NCI-H446 (cell line): ENCODE measurements at regions not wholly inside any gene's neighbourhood (a gene's known extent, or its start where the extent isn't known, plus 50 kb on each side); places are given as distances from the start of the nearest gene placed in this dataset.

Source experiments
- DNase-seq, 2 experiments: peaks; one replicate each; lab custom pipeline; 2025; lab: John Stamatoyannopoulos, UW

- no peak for DNase-seq
Measured at GRCh38 chr1:57637155-57637554, 213.3 kb upstream of the DAB1 start.

- DNase-seq = no peak
Measured at GRCh38 chr1:57633881-57634280, 210.0 kb upstream of the DAB1 start.

- no peak for DNase-seq
Measured at GRCh38 chr1:57633056-57633455, 209.2 kb upstream of the DAB1 start.

GRCh38 chr1:57632401-57632800, 208.5 kb upstream of the DAB1 start:
- DNase-seq = no peak

GRCh38 chr1:57627612-57628011, 203.8 kb upstream of the DAB1 start:
- no peak for DNase-seq

GRCh38 chr1:57623791-57624538, 200.1 kb upstream of the DAB1 start:
- no peak for DNase-seq

GRCh38 chr1:57623039-57623790, 199.4 kb upstream of the DAB1 start:
- peak; percentile 46 to 72 for DNase-seq

GRCh38 chr1:57621776-57622175, 197.9 kb upstream of the DAB1 start:
- DNase-seq = no peak

GRCh38 chr1:57620605-57621004, 196.7 kb upstream of the DAB1 start:
- no peak for DNase-seq

GRCh38 chr1:57616921-57617320, 193.1 kb upstream of the DAB1 start:
- no peak for DNase-seq

GRCh38 chr1:57615956-57616355, 192.1 kb upstream of the DAB1 start:
- DNase-seq = no peak

GRCh38 chr1:57612833-57613232, 189.0 kb upstream of the DAB1 start:
- DNase-seq = no peak

- DNase-seq = no peak
Measured at GRCh38 chr1:57605933-57606332, 182.1 kb upstream of the DAB1 start.

- DNase-seq = no peak
Measured at GRCh38 chr1:57603696-57604095, 179.8 kb upstream of the DAB1 start.

GRCh38 chr1:57600424-57600823, 176.6 kb upstream of the DAB1 start:
- no peak for DNase-seq

- no peak for DNase-seq
Measured at GRCh38 chr1:57599236-57599994, 175.6 kb upstream of the DAB1 start.

GRCh38 chr1:57597036-57597435, 173.2 kb upstream of the DAB1 start:
- no peak for DNase-seq

GRCh38 chr1:57594002-57594401, 170.1 kb upstream of the DAB1 start:
- DNase-seq = no peak

GRCh38 chr1:57591842-57592241, 168.0 kb upstream of the DAB1 start:
- DNase-seq = no peak

- DNase-seq = no peak
Measured at GRCh38 chr1:57590978-57591377, 167.1 kb upstream of the DAB1 start.

- no peak for DNase-seq
Measured at GRCh38 chr1:57586842-57587241, 163.0 kb upstream of the DAB1 start.

- DNase-seq = no peak
Measured at GRCh38 chr1:57578680-57579079, 154.8 kb upstream of the DAB1 start.

- no peak for DNase-seq
Measured at GRCh38 chr1:57578099-57578498, 154.2 kb upstream of the DAB1 start.
